ENCODE measurements at regions not wholly inside any gene's neighbourhood (a gene's known extent, or its start where the extent isn't known, plus 50 kb on each side); places are given as distances from the start of the nearest gene placed in this dataset.

- DNase-seq (ENCODE audit: low read depth, low spot score): no peak
- in situ Hi-C loops (cut with HindIII; ENCODE audit: low pct_unique_long_range_greater_than_20kb, low sequenced_read_pairs): no loop called here
These were observed 249.8 kb downstream of the KIF4B start for GRCh38 chr5:155263381-155263780.

GRCh38 chr5:155264809-155265208 is 251.3 kb downstream of the KIF4B start:
- DNase-seq (ENCODE audit: low read depth, low spot score): no peak
- in situ Hi-C loops (cut with HindIII; ENCODE audit: low pct_unique_long_range_greater_than_20kb, low sequenced_read_pairs): no loop called here

DNA sequence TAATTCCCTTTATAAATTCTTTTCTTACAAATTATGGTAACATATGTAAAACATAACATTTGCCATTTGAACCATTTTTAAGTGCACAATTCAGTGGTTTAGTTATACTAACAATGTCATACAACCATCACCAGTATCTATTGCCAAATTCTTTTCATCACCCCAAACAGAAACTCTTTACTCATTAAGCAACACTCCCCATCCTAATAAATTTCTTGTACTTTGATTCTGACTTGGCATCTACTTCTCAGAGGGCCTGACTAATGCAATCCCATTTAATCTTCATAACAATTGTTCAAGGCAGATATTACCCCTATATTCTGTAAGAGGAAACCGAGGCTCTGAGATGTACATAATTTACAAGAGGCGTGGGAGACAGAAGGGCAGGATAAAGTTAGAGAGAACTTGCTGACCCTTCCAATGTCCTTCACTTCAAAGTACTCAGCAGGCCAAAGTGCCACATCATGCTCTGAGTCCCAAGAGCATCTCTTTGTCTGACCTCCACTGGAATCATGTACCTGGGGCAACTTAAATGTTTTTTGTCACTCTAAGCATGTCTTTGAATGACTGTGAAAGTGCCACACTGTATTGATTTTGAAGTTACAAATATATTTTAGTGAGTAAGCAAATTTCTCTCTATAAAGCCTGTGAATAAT is 255.3 kb downstream of the KIF4B start:
- no peak for DNase-seq (ENCODE audit: low read depth, low spot score)
- in situ Hi-C loops (cut with HindIII; ENCODE audit: low pct_unique_long_range_greater_than_20kb, low sequenced_read_pairs): no loop called here

DNA sequence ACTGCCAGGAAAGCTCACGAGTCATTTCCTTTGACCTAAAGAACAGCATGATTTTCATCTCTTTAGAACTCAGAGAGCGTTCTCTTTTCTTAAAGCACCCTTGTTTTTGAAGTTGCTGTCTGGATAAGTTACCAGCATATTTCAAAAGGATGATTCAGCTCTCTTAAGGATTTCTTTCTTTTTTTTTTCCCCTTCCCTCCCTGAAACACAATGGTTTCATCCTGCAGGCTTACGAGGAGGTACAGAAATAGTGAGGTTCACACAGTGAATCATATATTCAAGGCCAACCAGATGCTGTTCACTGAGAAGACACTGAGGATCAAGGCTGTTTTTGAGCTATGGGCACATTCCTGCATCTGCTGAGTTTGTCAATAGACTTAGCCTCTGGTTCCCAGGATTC is 257.2 kb downstream of the KIF4B start:
- no peak for DNase-seq (ENCODE audit: low read depth, low spot score)
- in situ Hi-C loops (cut with HindIII; ENCODE audit: low pct_unique_long_range_greater_than_20kb, low sequenced_read_pairs): no loop called here

DNA sequence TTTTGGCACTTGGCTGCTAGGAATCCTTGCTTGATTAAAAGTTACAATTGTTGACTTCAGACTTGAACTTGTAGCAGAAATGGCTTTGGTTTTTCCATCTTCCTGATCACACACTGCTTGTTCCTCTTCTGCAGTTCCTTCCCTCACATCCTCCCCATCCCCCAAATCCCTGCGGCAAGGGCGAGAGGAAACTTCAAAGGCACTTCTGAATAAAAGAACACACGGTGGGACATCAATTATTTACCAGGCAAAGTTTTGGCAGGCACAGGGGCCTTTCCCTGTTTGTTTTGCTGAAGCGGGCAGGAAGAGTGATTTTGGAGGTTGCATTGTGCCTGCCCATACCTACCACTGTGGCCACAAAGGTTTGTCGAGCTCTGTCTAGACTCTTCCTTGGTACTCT is 260.9 kb downstream of the KIF4B start:
- in situ Hi-C loops (cut with HindIII; ENCODE audit: low pct_unique_long_range_greater_than_20kb, low sequenced_read_pairs): no loop called here

GRCh38 chr5:155275222-155275621 is 261.7 kb downstream of the KIF4B start:
- no peak for DNase-seq (ENCODE audit: low read depth, low spot score)
- in situ Hi-C loops (cut with HindIII; ENCODE audit: low pct_unique_long_range_greater_than_20kb, low sequenced_read_pairs): no loop called here

More for the DNA sequence above, 260.9 kb downstream of the KIF4B start:
- no peak for DNase-seq (ENCODE audit: low read depth, low spot score)

DNA sequence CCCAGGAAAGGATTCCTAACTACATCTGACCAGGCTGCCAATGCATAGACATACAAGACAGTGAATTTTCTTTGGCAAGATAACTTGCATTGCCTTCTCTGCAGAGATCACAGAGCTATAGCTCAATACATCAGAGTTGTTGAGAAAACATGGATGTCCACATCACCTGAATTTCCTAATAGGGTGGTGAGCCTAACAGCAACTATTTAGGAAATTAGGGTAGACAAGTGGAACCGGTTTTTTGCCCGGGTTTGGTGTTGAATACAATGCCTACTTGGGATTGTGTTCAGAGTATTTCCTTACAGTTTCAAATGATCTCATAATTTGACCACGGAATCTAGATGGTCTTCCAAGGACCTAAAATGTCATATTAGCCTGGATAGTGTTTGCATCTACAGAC is 262.7 kb downstream of the KIF4B start:
- DNase-seq (ENCODE audit: low read depth, low spot score): no peak
- in situ Hi-C loops (cut with HindIII; ENCODE audit: low pct_unique_long_range_greater_than_20kb, low sequenced_read_pairs): no loop called here

DNA sequence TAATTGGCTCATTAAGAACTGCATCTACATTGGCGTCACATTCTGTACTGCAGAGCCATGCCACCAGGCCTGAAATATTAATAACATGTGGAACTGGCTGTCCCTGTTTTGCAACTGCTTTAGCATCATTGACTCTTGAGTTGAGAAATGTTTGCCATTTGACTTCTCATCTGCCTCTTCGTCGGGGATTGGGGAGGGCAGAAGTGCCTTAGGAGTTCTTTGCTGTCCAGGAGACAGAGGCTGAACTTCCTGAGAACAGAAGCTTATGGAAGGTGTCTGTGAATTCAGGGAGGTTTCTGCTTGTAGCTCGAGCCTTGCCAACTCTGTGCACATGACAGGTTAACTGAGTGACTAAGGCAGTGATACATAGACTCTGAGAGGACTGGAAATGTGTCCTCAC is 265.0 kb downstream of the KIF4B start:
- in situ Hi-C loops (cut with HindIII; ENCODE audit: low pct_unique_long_range_greater_than_20kb, low sequenced_read_pairs): no loop called here
- DNase-seq (ENCODE audit: low read depth, low spot score): no peak

- DNase-seq (ENCODE audit: low read depth, low spot score): no peak
- in situ Hi-C loops (cut with HindIII; ENCODE audit: low pct_unique_long_range_greater_than_20kb, low sequenced_read_pairs): no loop called here
These were observed 269.1 kb downstream of the KIF4B start for GRCh38 chr5:155282503-155283107.

GRCh38 chr5:155285706-155286105 is 272.2 kb downstream of the KIF4B start:
- DNase-seq (ENCODE audit: low read depth, low spot score): no peak
- in situ Hi-C loops (cut with HindIII; ENCODE audit: low pct_unique_long_range_greater_than_20kb, low sequenced_read_pairs): no loop called here

GRCh38 chr5:155290937-155291336 is 277.4 kb downstream of the KIF4B start:
- in situ Hi-C loops (cut with HindIII; ENCODE audit: low pct_unique_long_range_greater_than_20kb, low sequenced_read_pairs): no loop called here
- DNase-seq (ENCODE audit: low read depth, low spot score): no peak

DNA sequence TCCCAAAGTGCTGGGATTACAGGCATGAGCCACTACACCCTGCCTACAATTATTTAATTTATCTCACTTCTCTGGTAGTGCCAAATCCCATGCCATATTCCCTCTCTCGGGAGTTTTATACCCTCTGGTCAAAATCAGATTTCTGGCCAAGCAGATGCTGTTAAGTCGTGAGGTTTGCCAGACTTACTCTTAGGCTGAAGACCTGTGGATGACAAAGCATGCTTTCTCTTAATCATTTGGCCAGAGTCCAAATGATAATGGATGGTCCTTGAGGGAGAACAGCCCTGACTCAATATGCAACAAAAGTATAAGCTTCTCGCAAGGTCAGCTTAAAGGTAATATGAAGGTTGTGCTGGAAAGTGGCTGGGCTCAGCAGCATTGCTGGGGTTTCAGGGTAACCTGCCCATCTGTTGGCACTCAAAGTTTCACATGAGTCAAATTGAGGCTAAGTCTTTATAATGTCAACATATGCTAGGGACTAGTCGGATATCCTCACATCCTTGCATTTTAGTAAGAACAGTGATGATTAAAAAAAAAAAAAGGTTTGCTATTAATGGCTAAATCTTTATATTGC is 280.1 kb downstream of the KIF4B start:
- in situ Hi-C loops (cut with HindIII; ENCODE audit: low pct_unique_long_range_greater_than_20kb, low sequenced_read_pairs): no loop called here
- DNase-seq (ENCODE audit: low read depth, low spot score): no peak

GRCh38 chr5:155295111-155295510 is 281.6 kb downstream of the KIF4B start:
- DNase-seq (ENCODE audit: low read depth, low spot score): no peak
- in situ Hi-C loops (cut with HindIII; ENCODE audit: low pct_unique_long_range_greater_than_20kb, low sequenced_read_pairs): no loop called here

GRCh38 chr5:155299386-155300005 is 285.9 kb downstream of the KIF4B start:
- in situ Hi-C loops (cut with HindIII; ENCODE audit: low pct_unique_long_range_greater_than_20kb, low sequenced_read_pairs): no loop called here
- DNase-seq (ENCODE audit: low read depth, low spot score): no peak

DNA sequence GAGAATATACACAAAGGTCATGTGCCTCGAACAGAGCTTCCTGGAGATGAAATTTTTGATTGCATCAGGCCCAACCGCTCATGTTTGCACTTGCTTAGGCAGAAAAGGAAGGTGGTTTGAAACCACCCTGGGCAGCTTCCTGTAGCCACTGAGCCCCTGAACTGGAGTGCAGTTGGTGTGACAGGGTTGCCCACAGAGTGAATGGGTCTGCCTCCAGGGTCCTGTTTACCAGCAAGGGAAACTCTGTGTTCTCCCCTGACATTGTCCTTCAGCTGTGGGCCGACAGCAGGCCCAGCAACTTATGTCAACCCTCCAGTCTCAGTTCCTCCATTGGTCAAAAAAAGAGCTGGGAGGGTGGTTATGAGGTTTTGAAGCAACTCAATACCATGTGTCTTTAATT is 289.6 kb downstream of the KIF4B start:
- DNase-seq (ENCODE audit: low read depth, low spot score): no peak

DNA sequence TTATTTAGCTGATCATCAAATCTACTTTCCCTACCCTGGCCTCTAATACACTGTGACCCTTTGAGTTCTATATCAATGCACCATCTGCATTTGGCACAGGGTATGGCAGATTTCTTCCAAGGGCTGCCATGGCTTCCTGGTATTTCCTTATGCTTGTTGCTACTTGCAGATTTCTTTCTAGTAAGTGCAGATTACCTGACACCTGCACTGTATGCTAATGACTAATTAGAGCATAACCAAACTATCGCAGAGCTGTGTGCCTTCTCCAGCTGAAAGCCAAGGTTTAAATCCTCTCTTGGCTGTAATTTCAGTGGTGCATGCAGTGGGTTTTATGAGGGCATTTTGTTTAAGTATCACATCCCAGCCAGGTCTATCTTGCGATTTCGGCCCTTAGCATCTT is 293.7 kb downstream of the KIF4B start:
- DNase-seq (ENCODE audit: low read depth, low spot score): no peak
- in situ Hi-C loops (cut with HindIII; ENCODE audit: low pct_unique_long_range_greater_than_20kb, low sequenced_read_pairs): no loop called here

More for the DNA sequence above, 289.6 kb downstream of the KIF4B start:
- in situ Hi-C loops (cut with HindIII; ENCODE audit: low pct_unique_long_range_greater_than_20kb, low sequenced_read_pairs): no loop called here

- DNase-seq (ENCODE audit: low read depth, low spot score): no peak
- in situ Hi-C loops (cut with HindIII; ENCODE audit: low pct_unique_long_range_greater_than_20kb, low sequenced_read_pairs): no loop called here
These were observed 294.7 kb downstream of the KIF4B start for GRCh38 chr5:155308289-155308688.

- in situ Hi-C loops (cut with HindIII; ENCODE audit: low pct_unique_long_range_greater_than_20kb, low sequenced_read_pairs): no loop called here
These were observed 295.6 kb downstream of the KIF4B start for GRCh38 chr5:155309021-155309746.

More at GRCh38 chr5:155309021-155309746, 295.6 kb downstream of the KIF4B start:
- DNase-seq (ENCODE audit: low read depth, low spot score): no peak
